Fibroblast of upper back skin (primary cell): ENCODE measurements at regions not wholly inside any gene's neighbourhood (a gene's known extent, or its start where the extent isn't known, plus 50 kb on each side); places are given as distances from the start of the nearest gene placed in this dataset.
A peak's percentile ranks its signal among the peaks of the same experiment; 100 is the strongest.
"Not testable (repeated sequence)": the region's sequence is repeated elsewhere in the genome, so short reads cannot be mapped to it uniquely, and the experiment has no call there.

Source experiments
- DNase-seq: peaks from one replicate; pipeline ENCODE4 v3.0.0-alpha.2; 2013

- DNase-seq, result no peak
These were observed 1435.9 kb downstream of the OTOL1 start for GRCh38 chr3:162932503-162932902.

- DNase-seq, result no peak
These were observed 1437.0 kb downstream of the OTOL1 start for GRCh38 chr3:162933656-162934055.

- no peak for DNase-seq
These were observed 1440.1 kb downstream of the OTOL1 start for GRCh38 chr3:162936706-162937105.

GRCh38 chr3:162938083-162938482 is 1441.5 kb downstream of the OTOL1 start:
- DNase-seq, result no peak

- DNase-seq, result no peak
These were observed 1449.0 kb downstream of the OTOL1 start for GRCh38 chr3:162945626-162946025.

- no peak for DNase-seq
These were observed 1460.1 kb downstream of the OTOL1 start for GRCh38 chr3:162956711-162957110.

GRCh38 chr3:162960269-162960668 is 1463.7 kb downstream of the OTOL1 start:
- no peak for DNase-seq

GRCh38 chr3:162970292-162970691 is 1473.7 kb downstream of the OTOL1 start:
- no peak for DNase-seq

- no peak for DNase-seq
These were observed 1475.1 kb downstream of the OTOL1 start for GRCh38 chr3:162971715-162972114.

- DNase-seq, result no peak
These were observed 1476.9 kb downstream of the OTOL1 start for GRCh38 chr3:162973428-162973917.

- DNase-seq, result peak; percentile 7
These were observed 1481.5 kb downstream of the OTOL1 start for GRCh38 chr3:162978136-162978535.

GRCh38 chr3:162984746-162985145 is 1488.1 kb downstream of the OTOL1 start:
- no peak for DNase-seq

GRCh38 chr3:162987085-162987794 is 1490.6 kb downstream of the OTOL1 start:
- not testable (repeated sequence) for DNase-seq

GRCh38 chr3:162992741-162993140 is 1496.1 kb downstream of the OTOL1 start:
- no peak for DNase-seq

- DNase-seq, result no peak
These were observed 1497.6 kb downstream of the OTOL1 start for GRCh38 chr3:162994165-162994564.

- no peak for DNase-seq
These were observed 1499.8 kb downstream of the OTOL1 start for GRCh38 chr3:162996368-162996767.

- no peak for DNase-seq
These were observed 1501.6 kb downstream of the OTOL1 start for GRCh38 chr3:162998205-162998604.

- no peak for DNase-seq
These were observed 1515.0 kb downstream of the OTOL1 start for GRCh38 chr3:163011596-163011995.

- no peak for DNase-seq
These were observed 1519.6 kb downstream of the OTOL1 start for GRCh38 chr3:163016251-163016650.

GRCh38 chr3:163018067-163018466 is 1521.5 kb downstream of the OTOL1 start:
- no peak for DNase-seq

GRCh38 chr3:163018664-163019063 is 1522.1 kb downstream of the OTOL1 start:
- no peak for DNase-seq

- DNase-seq, result no peak
These were observed 1522.7 kb downstream of the OTOL1 start for GRCh38 chr3:163019260-163019659.

- DNase-seq, result no peak
These were observed 1537.0 kb downstream of the OTOL1 start for GRCh38 chr3:163033652-163034051.

GRCh38 chr3:163039636-163040035 is 1543.0 kb downstream of the OTOL1 start:
- no peak for DNase-seq

GRCh38 chr3:163043074-163043473 is 1546.5 kb downstream of the OTOL1 start:
- DNase-seq, result no peak
